ENCODE measurements at regions not wholly inside any gene's neighbourhood (a gene's known extent, or its start where the extent isn't known, plus 50 kb on each side); places are given as distances from the start of the nearest gene placed in this dataset.

DNA sequence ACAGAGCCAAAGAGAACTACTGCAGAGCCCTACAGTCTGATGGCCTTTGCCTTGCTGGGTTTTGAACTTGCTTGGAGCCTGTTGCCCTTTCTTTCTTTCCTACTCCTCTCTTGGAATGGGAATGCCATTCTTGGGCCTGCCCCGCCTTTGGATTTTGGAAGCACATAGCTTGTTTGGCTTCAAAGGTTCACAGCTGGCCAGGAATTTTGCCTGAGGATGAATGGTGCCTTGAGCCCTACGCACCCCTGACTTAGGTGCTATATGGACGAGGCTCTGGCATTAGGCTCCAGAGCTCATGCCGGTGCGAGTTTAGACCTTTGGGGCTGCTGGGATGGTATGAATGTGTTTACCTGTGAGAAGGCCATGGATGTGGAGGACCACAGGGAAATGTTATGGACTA, 663.3 kb upstream of the HS6ST1 start:
- no peak for DNase-seq (ENCODE audit: low spot score)

DNA sequence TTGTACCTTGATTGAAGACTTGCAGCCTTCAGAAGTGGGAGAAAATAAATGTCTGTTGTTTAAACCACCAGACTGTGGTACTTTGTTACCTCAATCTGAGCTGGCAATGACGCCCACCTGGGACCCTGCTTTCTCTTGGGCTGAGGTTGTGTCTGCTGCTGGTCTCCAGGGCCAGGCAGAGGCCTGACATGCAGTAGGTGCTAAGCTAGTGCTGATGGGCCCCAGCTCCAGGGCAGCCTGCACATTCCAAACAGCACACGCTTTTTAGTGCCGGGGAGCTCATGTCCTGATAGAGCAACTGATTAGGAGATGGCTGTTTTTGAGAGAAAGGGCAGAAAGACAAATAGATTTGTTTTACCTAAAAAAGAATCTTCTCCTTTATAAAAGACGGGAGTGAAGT, 664.0 kb upstream of the HS6ST1 start:
- DNase-seq (ENCODE audit: low spot score): no peak

DNA sequence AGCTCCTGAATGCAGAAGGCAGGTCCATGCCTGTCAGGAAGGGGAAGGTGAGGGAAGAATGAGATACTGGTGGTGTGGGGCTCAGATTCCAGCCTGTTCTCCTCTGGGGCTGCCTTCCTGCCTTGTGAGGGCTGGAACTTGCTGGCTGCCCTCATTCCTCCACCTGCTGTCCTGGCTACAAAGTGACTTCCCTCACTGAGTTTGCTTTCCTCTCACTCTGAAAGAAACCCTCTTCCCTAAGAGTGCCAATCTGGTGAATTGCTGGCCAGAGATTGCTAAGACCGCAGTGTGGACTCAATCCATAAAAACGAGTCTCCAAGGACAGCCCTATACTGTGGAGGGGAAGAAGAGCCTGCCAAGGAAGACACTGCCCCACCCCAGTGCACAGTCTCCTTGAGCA, 664.4 kb upstream of the HS6ST1 start:
- no peak for DNase-seq (ENCODE audit: low spot score)

DNA sequence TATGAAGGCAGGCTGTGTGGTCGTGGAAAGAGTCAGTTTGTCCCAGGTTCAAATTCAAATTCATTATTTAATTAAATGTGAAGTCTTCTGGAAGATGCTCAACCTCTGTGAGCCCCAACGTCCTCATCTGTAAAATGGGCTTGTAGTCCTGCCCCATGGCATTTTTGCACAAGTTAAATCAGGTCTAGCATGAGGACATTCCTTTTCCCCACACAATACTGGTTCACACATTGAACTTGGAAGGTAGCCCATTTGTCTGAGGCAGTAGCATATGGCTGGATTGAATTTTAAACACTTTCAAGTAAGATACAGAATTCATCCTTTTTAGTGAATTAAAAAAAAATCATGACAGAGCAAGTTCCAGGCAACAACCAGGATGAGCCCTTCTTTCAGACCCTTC, 665.4 kb upstream of the HS6ST1 start:
- DNase-seq (ENCODE audit: low spot score): no peak

DNA sequence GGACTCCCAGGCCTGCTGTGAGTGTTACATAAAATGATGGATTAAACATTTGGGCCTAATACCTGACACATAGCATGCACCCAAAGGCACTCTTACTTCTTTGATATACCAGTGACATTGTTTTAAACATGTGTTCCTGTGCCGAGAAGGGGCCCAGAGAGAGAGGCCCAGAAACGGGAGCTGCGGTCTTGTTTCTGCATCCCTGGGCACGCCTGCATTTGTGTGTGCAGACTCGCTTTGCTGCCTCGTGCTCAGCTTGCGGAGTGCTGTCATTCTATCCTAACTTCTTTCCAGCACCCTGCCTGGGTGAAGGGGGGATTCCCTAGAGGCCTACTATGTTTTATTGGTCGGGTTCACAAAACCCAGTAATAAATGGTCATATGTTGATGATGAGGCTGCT, 666.2 kb upstream of the HS6ST1 start:
- no peak for DNase-seq (ENCODE audit: low spot score)

DNA sequence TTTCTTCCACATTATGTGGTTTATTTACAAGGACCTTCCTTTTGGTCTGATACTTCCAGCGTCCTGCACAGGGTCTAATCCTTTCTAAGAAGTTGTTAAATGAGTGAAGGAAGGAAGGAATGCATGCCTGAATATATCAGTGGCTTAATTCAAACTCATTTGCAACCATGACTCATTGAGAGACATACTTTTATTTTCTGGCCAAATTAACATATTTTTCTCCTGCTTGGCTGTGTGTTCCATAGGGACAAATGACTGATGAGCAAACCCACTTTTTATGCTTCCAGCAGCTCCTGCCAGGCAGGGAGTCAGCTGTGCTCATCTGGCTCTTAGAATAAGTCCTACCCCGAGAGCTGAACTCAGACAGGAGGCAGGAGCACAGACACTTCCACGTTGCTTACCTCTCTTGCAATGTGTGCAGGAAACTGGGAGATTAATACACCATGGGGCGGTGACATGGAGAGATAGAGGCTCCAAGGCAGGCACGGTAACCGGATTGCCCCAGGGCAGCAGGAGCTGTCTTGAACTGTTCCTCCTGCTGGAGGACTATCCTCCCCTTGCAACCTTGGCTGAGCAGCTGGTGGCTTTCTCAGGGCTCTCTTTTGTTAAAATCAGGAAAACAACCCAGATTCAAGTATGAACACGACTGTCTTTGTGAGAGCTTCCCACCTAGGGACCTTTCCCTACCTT, 667.5 kb upstream of the HS6ST1 start:
- DNase-seq (ENCODE audit: low spot score): no peak

DNA sequence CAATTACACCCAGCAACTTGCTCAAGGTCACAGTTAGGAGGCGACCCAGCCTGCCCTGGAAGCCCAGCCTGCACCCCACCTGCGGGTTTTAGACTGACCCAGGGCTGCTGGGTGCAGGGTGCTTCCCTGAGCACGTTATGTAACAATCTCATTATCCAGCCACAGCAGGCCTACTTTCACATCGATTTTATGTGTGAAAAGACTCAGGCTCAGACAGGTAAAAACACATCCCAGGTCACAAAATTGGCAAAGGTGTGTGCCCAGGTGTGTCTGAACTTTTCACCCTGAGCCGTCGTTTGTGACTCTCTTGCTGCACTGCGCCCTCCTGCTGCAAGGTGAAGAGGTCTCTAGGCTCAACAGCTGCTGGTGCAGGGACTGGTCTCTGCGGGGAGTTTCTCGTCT, 668.2 kb upstream of the HS6ST1 start:
- DNase-seq (ENCODE audit: low spot score): no peak

DNA sequence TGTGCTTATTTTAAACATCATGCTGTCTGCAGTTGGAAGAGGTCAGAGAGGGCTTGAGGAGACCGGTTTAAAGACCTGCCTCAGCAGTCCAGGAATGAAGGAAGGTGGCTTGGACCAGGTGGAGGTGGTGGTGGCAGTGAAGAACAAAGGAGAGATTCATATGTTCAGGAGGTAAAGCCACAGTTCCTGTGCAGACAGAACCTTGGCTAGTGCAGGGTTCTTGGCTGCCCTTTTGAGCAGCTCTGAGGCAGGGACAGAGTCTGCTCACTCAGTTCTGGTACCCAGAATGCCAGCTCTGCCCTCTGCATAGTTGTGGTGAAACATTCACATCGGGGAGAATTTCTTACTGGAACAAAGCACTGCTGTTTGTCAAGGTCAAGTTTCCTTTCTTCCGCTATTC, 669.7 kb upstream of the HS6ST1 start:
- no peak for DNase-seq (ENCODE audit: low spot score)

DNA sequence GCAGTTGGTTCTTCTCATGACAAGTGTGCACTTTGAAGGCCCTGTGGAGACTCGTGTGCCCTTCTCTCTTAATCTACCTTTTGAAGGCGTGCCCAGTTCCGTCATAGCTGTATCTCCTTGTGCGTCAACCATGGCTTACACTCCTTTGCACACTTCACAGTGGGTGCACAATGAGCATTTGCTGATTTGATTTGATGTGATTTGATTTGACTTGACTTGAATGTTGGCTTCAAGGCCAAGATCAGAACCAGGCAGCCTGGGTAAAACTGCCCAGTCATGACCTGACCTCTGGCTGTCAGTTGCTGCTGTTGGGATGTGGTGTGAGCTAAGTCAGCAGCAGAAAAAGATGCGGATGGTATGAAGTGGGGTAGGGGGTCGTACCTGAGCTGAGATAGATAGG, 670.3 kb upstream of the HS6ST1 start:
- no peak for DNase-seq (ENCODE audit: low spot score)

DNA sequence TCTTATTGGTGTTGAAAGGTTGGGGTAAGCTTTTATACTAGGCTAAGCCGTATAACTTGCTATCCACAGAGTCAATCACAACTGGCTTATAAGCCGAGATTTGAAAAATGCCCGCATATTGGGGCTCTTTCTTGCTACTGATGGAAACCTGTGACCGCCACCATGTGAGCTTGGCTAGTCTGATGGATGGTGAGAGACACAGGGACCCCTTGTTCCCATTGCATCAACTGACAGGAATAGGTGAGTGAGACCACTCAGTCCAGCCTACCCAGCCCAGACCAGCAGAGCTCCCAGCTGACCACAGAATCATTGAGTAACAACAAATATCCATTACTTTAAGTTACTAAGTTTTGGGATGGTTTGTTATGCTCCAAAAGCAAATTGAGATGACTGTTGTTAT, 676.4 kb upstream of the HS6ST1 start:
- DNase-seq (ENCODE audit: low spot score): peak; percentile 8

DNA sequence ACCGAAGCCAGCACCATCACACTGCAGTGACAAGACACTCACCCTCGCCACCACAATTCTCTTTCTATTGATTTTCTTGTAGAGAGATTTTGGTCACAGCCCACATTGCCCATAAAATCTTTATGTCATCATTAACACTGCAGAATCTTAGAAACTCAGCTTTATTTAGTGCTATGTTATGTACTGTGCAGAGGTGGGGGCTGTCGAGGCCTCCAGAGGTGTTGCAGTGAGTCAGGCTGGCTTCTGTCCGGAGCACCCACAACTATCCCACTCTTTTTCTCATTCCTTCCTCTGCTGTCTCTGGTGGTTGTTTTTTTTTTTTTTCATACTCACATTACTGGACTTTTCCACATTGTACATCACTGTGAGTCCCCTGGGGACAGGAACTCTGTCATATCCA, 677.4 kb upstream of the HS6ST1 start:
- no peak for DNase-seq (ENCODE audit: low spot score)

DNA sequence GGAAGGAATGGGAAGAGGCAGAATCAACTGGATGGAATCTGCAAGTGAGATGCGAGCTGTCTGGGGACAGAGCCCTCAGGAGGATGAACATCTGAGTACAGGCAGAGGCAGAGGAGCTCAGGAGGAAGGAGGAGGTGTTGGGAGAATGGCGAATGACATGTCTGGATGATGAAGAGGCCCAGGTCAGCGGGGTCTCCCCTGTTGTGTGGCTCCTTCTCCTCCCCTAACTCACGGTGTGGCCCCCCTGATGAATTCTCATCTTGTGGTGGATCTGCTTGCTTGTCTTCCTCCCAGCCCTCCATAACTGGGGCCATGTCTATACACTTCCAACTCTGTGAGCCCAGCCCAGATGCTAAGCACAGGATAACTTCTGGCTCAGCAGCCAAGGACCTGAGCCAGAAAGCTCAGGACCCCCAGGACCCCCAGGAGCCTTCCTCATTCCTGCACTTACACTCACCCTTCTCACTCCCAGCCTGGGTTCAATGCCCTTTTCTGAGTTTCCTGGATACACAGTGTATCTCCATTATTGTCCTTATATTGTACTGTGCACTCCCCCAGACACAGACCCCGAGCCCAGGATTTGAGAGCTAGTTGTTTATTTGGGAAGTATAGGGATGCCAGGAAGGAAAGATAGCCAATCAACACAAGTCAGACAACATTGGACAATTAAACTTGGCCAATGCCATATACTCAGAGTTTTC, 678.6 kb upstream of the HS6ST1 start:
- peak; percentile 13 for DNase-seq (ENCODE audit: low spot score)

DNA sequence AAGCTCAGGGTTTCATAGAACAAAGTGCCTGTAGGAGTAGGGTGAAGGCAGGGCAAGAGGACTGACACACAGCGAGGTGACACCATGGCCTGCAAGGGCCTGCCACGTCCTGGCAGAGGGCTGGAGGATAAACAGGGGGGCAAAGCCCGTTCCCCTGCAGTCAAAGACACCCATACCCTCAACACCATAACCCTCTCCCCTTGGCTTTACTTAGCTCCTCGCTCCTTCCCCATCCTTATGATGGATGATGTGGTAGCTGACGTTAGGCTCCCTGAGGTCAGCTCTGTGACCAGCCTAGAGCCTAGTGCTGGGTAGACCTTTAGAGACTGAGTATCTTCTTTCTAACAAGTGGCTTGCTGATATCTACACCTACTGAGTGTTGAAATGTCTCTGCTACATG, 683.3 kb upstream of the HS6ST1 start:
- no peak for DNase-seq (ENCODE audit: low spot score)

DNA sequence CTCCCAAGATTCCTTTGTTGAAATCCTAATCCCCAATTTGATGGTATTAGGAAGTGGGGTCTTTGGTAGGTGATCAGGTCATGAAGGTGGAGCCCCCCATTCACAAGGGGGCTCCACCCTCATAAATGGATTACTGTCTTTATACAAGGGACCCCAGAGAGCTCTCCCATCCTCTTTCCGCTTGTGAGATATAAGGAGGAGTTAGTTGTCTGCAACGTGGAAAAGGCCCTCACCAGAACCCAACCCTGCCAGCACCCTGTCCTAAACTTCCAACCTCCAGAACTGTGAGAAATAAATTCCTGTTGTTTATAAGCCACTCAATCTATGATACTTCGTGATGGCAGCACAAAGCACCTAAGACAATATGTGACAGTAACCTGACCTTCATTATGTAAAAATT, 684.1 kb upstream of the HS6ST1 start:
- DNase-seq (ENCODE audit: low spot score): no peak

DNA sequence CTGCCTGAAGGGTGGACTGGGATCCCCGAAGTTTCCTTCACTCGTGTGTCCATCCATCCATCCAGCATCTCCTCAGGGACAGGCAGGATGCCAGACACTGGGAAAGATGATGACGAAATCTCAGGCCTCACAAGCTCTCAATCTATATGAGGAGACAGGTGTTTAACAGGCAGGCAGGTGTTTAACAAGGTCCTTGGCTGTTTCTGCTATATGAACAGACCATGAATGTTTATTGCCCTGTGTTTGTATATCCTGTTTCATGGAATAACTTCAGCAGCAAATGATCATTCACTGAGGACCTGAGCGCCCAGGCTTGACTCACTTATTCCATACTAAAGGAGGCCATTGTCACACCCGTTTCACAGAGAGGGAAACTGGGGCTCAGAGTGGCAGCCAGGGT, 685.8 kb upstream of the HS6ST1 start:
- DNase-seq (ENCODE audit: low spot score): no peak

DNA sequence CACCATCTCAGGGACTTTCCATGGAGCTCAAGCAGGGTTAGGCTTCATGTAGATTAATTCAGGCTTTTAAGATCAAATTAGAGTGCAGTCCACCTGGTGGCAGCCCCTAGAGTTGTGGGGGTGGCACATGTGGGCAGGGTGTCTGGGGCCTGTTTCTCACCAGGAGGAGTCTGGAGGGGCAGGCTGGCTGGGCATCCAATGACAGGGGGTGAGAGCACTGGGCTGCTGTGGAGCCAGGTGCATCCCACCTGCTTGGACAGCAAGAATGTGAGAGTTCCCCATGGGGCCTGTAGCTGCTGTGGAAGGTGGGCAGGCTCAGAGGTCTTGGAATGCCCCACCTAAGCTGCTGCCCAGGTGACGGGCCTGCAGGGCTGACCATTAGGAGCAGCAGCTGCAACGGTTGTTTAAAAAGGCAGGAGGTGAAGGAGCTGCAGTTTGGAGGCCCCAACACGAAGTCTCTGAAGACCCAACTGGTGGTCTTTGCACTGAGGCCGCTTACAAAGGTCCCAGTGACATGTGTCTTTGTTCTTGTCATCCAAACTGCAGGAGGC, 686.3 kb upstream of the HS6ST1 start:
- DNase-seq (ENCODE audit: low spot score): no peak

DNA sequence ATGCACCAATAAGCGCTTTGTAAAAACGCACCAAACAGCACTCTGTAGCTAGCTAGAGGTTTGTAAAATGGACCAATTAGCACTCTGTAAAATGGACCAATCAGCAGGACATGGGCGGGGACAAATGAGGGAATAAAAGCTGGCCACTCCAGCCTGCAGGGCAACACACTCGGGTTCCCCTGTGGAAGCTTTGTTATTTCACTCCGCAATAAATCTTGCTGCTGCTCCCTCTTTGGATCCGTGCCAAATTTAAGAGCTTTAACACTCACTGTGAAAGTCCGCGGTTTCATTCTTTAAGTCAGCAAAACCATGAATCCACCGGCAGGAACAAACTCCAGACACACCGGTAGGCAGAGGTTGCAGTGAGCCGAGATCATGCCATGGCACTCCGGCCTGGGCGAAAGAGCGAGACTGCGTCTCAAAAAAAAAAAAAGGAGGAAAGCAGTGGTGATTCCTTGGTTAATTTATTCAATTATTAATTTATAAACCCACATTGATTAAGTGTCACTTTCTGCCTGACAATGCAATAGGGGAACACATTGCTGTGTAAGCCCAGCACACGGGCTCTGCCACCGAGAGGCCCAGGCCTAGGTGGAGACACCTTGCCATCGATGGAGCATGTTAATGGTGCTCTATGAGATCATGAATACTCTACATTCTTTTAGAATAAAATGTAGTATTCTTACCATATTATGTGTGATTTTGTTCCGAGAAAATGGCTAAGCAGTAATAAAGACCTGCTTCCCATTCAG, 687.6 kb upstream of the HS6ST1 start:
- no peak for DNase-seq (ENCODE audit: low spot score)

DNA sequence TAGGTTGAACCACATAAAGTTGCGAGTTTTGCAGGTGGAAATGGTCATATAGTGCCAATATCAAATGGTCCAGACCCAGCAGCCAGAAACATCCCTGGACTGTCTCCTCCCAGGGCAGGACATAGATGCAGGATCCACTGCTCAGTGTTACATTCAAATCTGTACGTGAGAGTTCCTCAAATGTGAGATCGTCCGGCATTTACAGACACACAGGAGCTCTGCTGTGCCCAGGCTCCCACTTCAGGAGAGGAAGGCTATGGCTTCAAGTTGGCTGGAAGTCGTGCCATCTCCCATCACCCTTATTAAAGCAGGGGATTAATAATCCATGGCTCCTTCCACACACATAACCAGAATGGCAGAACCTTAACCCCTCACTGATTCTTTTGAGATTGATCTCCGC, 688.2 kb upstream of the HS6ST1 start:
- DNase-seq (ENCODE audit: low spot score): no peak

DNA sequence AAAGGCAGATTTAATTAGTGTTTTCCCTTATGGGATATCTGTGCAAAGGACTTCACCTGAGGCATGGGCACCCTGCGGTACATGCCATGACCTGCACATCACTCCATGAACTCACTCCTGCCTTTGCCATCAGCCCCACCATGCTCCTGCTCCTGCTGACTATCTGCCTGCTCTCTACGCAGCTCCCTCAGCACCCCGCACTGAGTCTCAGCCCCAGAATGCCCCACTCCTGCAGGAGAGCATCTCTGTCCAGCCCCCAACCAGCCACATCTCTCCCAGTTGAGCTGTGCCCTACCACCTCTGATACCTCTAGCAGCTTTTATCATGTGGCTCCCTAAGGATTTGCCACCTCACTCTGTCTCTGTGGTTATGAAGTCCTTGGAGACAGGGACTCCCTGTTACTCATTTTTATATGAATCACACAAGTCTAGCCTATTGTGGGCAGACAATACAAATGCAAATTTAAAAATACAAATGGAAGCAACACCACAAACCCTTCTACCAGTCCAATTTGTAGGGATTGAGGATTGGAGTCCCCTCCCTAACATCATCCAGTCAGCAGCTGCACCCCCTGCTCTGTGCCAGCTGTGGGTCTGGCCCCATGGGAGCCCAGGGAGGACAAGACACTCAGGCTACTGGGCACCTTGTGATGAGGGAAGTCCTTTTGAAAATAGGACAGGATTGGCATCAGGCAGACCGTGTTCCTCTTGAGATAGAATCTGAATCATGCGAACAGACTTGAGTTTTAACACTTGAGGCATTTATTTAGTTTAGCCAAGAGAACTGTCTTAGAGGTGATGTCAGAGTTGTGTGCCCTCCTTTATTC, 689.6 kb upstream of the HS6ST1 start:
- DNase-seq (ENCODE audit: low spot score): no peak

DNA sequence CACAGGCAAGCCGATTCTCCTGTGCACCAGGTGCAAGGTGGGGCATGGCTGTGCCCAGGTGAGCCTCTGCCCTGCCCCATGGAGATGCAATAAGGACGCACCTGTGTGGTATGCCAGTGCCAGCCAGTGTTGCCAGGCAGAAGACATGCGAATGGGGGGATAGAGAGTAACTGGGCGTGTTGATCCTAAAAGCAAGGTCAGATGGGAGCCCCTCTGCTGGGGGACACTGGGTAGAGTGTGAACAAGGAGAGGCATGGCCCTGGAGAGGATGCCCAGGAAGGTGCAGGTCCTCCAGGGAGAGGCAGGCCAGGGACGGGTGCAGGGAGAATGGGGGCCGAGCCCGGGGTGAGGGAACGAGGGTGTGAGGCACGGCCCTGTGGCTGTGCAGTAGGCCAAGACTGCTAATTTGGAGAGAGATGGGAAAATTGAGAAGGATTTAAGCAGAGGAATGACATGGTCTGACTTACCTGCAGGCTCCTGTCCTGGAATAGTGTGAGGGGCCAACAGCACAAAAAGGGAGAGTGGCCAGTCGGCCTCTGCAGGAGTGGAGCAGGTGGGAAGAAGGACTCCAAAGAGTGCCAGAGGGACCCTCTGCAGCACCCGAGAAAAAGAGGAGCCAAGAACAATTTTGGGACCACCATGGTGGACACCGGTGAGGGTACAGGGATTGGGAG, 690.4 kb upstream of the HS6ST1 start:
- DNase-seq (ENCODE audit: low spot score): no peak

DNA sequence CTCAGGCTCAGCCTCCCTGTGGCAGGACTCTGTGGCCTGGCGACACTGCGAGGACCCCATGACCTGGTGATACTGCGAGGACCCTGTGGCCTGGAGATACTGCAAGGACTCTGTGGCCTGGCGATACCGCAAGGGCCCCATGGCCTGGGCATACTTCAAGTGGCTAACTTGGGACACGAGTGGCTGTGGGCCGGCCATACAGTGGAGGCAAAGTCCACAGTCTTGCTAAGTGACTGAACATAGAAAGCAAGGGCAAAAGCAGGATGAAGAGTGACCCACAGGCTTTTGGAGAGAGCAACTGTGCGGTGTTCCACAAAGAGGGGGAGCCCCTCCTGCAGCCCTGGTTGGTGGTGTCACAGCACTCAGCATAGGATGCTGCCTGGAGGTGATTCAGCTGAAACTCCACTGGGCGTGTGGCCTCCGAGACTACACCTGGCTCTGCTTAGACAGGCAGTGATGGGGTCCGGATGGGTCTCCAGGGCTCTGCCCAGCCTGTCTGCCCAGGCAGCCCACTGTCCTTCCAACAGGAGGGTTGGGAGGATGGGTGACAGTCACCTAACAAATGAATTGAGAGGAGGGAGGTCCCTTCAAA, 691.0 kb upstream of the HS6ST1 start:
- no peak for DNase-seq (ENCODE audit: low spot score)

All from ecto neural progenitor cell (in vitro differentiated cells).